HG03175 (cell line): ENCODE measurements at regions not wholly inside any gene's neighbourhood (a gene's known extent, or its start where the extent isn't known, plus 50 kb on each side); places are given as distances from the start of the nearest gene placed in this dataset.

ENCODE experiments used
- ATAC-seq: cut with Tn5 transposase; IDR thresholded peaks from one replicate; pipeline ENCODE4 v1.9.1; 2021; ENCODE audit warnings: mild to moderate bottlenecking, moderate library complexity; ENCODE audit not compliant: unreplicated experiment

DNA sequence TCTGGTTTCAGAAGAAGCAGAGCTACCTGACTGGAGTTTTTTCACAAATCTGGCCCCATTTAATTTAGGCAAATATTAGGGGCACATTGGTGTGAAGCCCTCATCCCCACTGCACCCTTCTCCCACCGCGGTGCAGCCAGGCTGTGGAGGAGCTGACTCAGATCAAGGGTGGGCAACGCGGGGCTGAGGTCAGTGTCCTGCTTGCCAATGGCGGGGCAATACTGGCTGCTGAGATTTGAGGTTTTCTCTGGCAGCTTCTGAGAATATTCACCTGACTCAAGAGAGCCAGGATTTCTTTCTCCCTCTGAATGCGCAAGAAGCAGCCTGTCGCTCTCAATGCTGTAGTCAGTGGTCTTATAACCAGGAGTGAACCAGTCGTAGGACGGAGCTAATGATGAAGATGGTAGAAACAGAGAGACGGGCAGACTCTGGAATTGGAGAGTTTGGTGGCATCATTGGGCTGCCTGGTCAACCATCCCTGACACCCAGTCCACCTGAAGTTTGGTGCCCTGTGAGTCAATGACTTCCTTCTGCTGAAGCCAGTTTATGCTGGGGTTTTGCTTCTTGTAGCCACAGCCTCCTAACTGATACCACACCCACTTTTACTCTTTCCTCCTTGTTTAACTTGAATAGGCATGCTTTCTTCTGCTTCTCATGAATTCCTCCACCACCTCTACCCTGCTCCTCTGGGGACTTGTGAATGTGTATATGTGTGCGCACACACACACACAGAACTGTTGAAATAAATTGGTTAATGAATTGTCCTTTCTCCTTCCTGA is 123.7 kb upstream of the CTBP2 start:
- ATAC-seq, result no peak

GRCh38 chr10:125283191-125283835 is 123.0 kb upstream of the CTBP2 start:
- ATAC-seq, result no peak

GRCh38 chr10:125281091-125281490 is 120.7 kb upstream of the CTBP2 start:
- ATAC-seq, result no peak

GRCh38 chr10:125276133-125276532 is 115.8 kb upstream of the CTBP2 start:
- no peak for ATAC-seq

GRCh38 chr10:125274961-125275360 is 114.6 kb upstream of the CTBP2 start:
- ATAC-seq, result no peak

- no peak for ATAC-seq
Measured at GRCh38 chr10:125273023-125273422, 112.7 kb upstream of the CTBP2 start.

DNA sequence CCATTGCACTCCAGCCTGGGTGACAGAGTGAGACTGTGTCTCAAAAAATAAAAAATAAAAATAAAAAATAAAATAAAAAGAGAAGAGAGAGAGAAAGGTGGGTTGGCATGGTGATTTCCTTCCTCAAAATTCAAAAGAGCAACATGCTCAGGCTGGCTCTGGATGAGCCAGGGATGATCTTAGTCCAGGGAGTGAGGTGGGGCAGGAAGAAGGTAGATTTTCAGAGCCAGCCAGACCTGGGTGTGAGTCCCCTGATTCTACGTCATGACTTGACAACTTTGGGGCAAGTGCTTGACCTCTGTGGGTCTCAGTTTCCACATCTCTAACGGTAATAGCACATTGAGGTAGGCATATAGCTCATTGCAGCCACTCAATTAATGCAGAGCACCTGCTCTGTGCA is 109.4 kb upstream of the CTBP2 start:
- ATAC-seq, result no peak

DNA sequence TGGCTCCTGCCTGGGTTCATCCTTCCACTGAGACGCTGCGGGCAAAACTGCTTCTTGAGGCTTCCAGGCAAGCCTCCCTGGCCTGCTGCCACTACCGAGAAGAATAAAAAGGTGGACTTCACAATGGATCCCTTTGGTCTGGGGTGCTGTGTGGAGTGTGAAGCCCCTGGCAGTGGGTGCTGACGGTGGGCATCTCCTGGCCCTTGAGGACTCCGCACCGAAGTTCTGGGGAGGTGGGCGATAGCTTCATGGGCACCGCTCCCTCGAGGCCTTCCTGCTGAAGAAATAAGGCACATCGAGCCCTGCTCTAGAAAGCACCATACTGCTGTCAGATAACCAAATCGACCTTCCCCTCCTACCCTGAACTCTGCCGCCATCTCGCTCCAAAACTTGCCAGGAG is 106.6 kb upstream of the CTBP2 start:
- ATAC-seq, result no peak

GRCh38 chr10:125266541-125266940 is 106.2 kb upstream of the CTBP2 start:
- ATAC-seq, result no peak

DNA sequence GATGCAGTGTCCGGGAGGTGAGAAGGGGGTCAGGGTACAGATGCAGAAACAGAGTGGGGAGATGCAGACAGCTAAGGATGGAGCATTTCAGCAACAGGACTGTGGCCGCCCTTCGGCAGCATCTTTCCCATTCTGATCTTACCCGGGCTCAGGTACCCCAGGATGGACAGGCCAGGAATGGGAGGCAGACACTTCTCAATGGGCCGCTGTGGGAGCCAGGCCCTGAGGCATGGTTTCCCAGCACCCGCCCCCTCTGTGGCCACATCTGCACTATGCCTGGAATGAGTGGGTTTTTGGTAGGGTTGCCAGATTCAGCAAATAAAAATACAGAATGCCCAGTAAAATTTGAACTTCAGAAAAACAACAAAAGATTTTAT is 105.2 kb upstream of the CTBP2 start:
- no peak for ATAC-seq

- no peak for ATAC-seq
Measured at GRCh38 chr10:125264757-125265578, 104.6 kb upstream of the CTBP2 start.

GRCh38 chr10:125264091-125264490 is 103.7 kb upstream of the CTBP2 start:
- no peak for ATAC-seq

DNA sequence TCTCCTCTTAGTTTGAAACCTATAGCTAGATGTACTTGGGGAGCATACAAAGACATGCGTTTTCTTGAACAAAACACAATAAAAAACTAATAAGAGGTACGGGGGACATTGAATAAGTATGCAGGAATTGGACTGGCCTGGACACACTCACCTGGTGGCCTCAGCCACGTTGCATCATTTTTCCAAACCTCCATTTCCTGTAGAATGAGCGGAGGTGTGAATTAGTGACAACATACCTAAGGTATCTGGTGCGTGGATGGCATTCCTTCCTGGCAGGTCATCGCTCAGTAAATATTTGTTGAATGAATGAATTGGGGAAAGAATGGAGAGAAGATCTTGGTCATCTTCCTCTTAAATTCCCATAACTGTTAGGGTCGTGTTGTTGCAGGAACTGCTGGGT is 103.2 kb upstream of the CTBP2 start:
- ATAC-seq, result no peak

DNA sequence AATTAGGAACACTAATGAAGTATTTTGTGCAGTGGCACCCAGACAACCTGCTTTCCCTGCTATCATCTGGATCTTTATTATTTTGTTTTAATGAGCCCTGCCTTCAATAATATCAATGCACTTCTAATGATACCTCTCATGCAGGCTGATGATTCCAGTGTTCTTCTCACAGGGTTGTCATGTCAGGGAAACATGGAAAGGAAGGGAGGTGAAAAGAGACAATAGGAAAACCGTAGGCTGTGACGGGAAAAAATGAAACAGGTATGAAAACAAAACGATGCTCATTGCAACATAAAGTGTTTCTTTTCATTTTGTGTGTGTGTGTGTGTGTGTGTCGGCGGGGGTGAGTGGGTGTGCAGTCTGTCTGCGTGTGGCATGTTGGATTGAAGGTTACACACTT is 102.6 kb upstream of the CTBP2 start:
- ATAC-seq, result no peak

DNA sequence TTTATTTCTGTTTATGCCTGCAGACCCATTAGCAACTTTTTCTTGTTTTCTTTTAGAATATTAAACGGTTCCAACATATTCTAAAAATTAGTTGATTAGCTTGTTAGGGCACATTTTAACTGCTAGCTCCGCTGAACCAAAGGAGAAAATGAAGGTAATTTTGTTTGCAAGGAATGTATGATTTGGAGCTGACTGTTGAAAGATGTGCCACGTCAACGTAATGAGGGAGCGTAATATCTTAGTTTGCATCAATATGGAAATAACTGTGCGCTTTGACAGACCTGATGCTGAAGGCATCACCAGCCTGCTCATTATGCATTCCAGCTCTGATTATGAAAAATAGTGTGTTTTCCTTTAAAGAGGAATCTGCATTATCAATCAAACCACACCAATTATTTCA is 102.0 kb upstream of the CTBP2 start:
- ATAC-seq, result no peak

- no peak for ATAC-seq
Measured at GRCh38 chr10:125261491-125262186, 101.3 kb upstream of the CTBP2 start.

- ATAC-seq, result no peak
Measured at GRCh38 chr10:125260260-125260659, 99.9 kb upstream of the CTBP2 start.

DNA sequence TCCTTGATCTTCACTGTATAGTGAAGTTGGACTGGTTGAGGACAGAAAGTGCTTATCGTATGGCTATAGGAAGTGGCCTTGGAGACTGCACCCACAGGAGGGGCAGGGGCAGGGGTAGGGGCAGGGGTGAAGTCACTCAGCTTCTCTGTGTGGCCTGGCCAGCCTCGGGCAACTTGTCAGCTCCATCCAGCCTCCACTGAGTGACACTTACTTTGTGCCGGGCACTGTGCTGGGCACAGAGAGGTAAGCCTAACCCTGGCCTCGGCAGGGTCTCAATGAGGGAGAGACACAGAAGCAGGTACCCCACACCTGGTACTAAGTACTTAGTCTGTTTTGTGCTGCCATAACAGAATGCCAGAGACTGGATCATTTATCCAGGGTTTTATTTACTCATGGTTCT is 99.3 kb upstream of the CTBP2 start:
- ATAC-seq, result no peak

- ATAC-seq, result no peak
Measured at GRCh38 chr10:125258676-125259075, 98.3 kb upstream of the CTBP2 start.

GRCh38 chr10:125257521-125258108 is 97.3 kb upstream of the CTBP2 start:
- no peak for ATAC-seq

GRCh38 chr10:125256026-125256425 is 95.7 kb upstream of the CTBP2 start:
- ATAC-seq, result no peak
